GM18909 (cell line): ENCODE measurements at regions not wholly inside any gene's neighbourhood (a gene's known extent, or its start where the extent isn't known, plus 50 kb on each side); places are given as distances from the start of the nearest gene placed in this dataset.

ENCODE experiments used
- ATAC-seq: cut with Tn5 transposase; IDR thresholded peaks from one replicate; pipeline ENCODE4 v1.9.1; 2021; ENCODE audit warnings: mild to moderate bottlenecking; ENCODE audit not compliant: unreplicated experiment, poor library complexity

DNA sequence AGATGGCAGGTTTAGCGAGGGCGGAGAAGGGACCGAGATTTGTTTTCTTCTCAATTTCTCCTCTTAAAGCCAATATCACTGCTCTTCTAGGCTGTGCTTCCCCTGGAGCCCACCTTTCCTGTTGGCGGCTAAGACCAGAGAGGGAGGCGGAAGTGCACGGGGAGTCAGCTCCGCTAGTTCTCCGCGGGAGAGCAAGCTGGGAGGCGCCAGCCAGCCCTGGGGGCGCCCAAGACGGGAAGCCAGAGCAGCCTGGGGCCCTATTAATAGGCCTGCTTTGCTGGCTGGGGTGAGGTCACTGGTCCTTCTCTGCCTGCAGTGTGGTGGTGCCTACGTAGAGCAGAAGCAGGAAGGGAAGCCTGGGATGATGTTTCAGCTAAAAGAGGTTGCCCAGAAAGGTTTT is 61.6 kb downstream of the LSM5 start:
- no peak for ATAC-seq

DNA sequence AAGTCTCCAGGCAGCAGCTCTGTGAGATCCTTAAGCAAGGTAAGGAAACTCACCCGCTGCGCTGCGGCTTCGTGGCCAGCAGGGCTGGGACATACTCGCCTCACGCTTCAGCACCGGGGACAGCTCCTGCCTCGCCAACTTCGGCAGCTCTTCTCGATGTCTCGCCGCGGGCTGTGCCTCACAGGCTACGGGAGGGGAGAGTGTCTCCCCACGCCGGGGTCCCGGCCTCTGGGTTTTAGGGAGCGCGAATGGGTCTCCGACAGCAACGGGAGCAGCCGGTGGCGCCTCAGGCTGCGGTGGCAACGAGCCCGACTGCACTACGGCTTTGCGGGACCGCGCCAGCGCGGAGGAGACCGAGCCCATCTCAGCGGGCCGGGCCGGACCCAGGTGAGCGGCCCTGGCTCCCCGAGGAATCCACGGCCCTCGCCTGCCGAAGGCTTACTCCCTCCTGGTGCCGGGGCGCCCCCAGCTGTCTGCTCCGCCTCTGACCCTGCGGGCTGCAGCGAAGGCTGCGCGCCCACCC is 62.4 kb downstream of the LSM5 start:
- ATAC-seq: no peak

DNA sequence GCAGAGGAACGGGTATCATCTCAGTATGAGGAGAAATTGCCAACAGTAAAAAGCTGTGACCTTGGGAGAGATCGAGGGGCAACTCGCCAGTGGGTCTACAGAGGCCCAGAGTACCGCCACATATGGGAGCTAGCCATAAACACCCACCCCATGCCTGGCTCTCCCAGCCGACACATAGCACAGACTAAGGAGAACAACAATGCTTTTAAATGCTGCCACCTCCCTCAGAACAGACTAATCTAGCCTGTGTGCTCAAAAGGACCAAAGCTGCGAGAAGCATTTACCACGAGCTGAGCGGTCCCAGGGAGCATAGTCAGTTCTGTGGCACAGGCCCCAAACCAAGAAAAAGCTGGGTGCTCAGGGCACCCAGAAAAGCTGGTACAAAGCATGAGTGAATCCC is 73.3 kb downstream of the LSM5 start:
- no peak for ATAC-seq

DNA sequence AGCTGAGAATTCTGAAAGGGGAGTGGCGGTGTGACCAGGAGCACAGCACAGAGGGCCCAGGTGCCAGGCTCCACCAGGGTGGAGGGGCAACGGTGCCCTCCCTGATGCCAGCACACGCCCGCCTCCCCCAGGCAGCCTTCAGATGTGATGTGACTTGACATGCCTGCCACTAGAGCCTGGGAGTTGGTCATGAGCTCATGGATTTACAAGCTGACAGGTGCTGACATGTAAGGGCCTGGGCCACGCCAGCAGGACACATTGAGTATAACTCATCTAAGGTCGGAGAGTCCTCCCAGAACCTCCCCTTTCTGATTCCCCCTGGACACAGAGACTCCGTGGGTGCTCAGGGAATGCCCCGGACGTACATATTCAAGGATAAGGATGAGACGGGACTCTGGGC is 74.2 kb downstream of the LSM5 start:
- no peak for ATAC-seq

DNA sequence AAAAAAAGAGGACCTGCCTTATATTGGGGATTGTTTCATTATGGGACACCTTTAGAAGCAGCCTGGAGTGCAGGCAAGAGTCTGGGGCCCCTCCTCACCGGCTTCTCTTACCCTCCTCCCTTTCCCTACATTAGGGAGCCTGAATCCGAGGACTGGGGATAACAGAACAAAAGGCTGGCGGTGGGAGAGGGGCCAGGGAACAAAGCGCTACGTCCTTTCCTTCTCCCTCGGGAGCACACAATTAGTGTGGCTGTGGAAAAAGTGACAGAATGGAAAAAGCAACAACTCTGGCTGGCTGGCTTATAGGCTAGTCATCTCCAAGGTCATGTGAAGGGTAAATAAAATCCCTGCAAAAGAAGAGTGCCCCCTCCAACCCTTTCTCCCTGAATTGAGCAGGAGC is 74.7 kb downstream of the LSM5 start:
- ATAC-seq: no peak

DNA sequence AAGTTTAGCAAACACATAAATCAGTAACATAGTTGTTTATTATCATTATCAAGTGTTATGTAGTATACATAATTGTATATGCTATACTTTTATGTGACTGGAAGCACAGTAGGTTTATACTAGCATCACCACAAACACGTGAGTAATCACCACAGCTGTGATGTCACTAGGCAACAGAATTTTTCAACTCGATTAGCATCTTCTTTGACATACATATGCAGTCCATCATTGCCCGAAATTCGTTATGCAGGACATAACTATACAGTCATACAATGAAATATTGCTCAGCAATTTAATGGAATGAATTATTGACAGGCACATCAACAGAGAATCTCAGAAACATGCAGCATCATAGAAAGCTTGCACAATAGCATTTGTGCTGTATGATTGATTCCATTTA is 77.7 kb downstream of the LSM5 start:
- no peak for ATAC-seq

DNA sequence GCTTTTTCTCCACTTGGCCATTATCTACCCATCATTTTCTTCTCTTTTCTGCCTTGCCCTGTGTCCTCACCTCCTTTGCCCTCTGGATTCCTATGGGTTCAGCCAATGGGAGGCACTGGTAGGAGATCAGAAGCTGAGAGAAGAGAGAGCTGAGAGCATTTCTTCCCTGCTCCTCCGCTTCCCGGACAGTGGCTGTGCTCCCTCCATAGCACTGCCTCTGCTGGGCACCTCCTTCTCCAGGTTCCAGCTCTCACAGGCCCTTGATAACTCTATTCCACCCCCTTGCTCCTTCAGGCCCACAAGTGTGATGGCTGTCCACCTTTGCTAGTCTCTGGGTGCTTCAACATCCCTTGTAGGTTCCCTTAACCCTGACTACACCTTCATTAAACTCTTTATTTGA is 79.6 kb downstream of the LSM5 start:
- no peak for ATAC-seq

DNA sequence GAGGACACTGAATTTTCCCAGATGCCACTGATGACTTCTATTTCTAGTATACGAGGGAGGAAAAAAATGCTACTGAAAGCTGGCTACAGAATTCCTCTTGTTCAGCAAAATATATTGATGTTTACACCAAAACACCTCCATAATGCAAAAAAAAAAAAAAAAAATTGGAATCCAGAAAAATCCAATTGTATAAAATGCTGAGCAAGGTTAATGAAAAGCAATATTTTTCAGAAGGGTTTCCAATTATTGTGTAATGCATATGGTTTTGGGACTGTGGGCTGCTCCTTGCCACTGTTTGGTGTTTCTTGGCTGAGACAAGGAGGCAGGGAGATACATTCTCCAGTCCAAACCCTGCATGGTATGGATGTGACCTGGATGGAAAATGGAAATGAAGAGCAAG is 83.8 kb downstream of the LSM5 start:
- no peak for ATAC-seq

DNA sequence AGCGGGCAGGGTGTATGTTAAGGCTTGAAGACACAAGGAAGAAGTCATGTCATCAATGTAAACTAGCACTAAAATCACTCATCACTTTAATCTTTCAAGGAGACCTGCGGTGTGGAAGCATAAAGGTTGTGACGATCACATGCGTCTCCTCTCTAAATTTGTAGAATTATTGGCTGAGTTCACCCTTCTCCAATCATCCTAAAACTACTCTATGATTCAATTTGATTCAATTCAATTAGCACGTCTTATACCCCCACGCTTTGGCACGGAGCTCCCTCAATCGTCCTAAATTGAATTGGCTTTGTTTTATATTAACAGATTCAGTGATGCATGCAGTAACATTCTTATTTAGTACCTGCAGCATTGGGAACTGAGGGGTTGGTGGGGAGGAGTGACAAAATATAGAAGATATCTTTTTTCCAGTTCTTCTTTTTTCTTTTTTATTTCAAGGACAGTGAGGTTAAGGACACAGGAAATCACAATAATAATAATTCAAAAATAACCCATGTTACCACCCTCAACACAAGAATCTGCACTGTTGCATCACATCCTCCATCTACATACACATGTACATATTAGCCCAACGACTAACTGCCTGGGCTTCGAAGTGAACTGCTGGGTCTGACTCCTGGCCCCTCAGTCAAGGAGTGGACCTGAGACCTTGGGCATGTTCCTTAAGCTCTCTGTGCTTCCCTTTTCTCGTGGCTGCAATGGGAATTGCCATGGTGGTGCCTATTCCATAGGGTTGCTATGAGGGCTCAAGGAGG is 86.5 kb downstream of the LSM5 start:
- no peak for ATAC-seq

DNA sequence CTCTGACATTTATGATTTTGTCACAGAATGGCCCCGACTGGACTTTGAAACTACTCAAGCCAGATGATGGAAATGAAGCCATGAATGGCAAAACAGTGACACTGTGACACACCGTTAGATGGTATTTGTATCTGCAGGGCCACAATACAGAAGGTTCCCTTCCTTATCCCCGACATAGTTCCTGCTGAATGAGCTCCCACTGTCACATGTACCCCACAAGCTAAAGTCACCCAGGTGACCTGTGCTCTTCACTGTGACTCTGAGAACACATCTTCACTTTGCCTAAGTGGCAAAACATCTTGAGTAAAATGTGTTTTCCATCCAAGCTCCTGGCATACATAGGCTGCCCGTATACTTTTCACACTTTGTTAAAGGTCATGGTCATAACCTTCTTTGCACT is 89.5 kb downstream of the LSM5 start:
- ATAC-seq: no peak

DNA sequence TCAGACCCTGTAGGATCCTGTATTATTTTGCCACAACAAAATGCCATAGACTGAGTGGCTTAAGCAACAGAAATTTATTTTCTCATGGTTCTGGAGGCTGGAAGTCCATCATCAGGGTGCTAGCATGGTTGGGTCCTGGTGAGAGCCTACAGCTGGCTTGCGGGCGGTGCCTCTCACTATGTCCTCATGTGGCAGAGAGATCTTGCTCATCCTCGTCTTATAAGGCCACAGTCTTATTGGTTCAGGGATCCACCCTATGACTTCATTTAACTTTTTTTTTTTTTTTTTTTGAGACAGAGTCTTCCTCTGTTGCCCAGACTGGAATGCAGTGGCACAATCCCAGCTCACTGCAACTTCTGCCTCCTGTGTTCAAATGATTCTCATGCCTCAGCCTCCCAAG is 90.9 kb downstream of the LSM5 start:
- no peak for ATAC-seq

DNA sequence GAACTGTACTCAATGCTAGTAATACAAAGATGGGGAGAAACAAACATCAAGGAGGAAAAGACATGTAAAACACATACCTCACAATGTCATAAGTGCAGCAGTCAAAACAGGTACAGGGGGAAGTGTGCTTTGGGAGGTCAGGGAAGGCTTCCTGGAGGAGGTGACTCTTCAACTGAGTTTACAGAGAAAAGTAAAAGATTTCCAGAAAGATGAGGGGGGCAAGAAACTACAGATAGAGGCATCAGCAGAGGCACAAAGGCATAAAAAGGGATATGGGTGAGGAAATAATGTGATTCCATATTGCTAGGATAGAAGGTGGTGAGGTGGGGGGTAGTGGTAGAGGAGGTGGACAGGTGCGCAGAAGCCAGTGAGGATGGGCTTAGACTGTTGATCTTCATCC is 95.0 kb downstream of the LSM5 start:
- ATAC-seq: no peak

DNA sequence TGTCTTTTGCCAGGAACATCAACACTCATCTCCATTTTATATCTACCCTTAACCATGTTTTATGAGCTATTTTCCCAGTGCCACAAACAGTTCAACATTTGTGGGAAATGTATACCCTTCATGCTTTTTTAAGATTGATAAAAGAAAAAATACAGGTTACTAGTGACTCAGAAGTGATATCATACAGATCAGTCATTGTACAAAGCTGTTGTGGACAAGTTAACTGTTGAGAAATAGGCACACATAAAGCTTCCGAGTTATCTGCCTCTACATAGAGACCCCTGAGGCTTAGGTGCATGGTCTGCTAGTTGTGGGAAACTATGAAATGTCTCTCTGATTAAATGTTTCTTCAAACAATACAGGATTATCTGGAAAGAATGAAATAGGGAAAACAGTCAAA is 96.3 kb downstream of the LSM5 start:
- ATAC-seq: no peak

DNA sequence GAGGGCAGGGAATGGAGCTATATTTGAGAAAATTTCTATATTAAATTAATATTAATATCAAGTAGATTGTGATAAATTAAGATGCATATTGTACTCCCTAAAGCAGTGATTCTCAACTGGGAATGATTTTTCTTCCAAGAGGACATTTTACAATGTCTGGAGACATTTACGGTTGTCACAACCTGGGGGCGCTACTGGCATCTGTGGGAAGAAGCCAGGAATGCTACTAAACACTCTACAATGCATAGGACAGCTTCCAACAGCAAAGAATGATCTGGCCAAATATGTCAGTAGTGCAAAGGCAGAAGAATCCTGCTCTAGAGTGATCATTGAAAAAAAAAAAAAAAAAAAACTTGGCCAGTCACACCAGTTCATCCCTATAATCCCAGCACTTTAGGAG is 100.0 kb downstream of the LSM5 start:
- no peak for ATAC-seq

DNA sequence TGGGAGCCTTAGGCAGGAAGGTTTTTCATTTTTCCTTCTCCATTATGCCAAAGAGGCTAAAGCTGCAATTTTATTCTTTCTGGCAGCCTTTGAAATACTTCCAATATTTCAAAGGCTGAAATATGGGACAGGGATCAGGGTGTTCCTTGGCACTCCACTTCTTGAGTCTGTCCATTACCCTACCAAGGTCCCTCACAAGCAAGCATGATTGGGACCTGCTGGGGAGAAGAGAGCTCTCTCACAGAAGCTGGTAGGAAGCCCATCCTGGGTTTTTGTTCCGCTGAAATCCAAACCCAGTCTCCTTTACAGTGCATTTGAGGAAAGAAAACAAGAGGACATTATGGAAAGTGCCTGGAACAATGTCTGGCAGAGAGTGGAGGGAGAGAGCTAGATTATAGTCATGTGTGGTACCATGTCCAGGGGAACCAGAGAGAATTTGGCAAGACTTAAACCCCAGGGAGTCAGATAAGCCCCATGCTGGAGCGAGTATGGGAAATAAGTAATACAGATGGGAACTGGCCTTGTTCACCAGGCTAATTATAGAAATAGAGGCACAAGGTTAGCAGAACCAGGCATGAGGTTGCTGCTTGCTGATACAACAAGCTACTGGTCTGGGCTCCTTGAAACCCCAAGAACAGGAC is 104.7 kb downstream of the LSM5 start:
- ATAC-seq: no peak

DNA sequence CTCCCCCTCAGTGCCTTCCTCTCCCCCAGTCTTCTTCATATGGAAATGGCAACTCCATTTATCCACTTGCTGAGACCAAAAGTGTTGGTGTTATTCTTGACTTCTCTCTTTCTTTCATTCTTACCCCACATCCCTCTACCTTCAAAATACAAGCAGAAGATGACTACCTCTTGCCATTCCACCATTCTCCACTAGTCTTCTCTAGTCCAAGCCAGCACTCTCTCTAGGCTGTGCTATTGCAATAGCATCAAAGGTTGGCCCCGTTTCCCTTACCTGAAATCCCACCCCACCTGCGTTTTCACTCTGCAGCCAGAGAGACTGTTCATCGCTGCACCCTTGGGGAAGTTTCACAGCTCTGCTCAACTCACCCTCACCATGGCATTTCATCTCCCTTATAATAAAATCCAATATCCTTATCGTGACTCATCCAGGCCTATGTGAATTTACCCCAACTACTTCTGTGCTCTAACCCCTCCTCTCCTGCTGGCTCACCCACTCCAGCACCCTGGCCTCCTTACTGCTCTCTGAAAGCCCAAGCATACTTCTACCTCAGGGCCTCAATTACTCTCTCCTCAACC is 109.1 kb downstream of the LSM5 start:
- no peak for ATAC-seq

DNA sequence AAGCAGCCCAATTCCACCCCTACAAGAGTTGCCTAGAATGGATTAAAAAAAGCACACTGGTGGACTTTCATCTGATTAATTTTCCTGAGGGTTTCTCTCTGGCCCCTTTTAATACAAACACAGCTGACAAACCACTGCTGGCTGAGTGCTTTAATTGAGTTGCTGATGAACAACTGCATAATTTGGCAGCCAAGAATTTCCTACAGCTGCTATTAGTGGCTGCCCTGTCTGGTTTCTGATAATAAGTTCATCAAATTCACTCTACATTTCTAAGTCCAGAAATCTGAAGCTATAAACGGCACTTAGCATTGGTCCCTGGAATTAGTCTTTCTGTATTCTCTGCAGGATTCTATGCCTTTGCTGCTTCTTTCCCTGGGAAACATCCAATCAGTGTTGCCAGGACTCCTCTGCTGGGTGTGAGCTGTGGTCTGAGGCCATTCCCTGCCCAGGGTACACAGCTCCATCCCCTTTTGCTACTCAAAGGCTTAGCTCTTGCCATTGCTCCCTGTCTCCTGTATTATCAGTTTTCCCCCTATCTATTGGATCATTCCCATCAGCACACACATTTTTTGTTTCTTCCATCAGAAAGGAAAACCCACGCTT is 110.6 kb downstream of the LSM5 start:
- ATAC-seq: no peak

DNA sequence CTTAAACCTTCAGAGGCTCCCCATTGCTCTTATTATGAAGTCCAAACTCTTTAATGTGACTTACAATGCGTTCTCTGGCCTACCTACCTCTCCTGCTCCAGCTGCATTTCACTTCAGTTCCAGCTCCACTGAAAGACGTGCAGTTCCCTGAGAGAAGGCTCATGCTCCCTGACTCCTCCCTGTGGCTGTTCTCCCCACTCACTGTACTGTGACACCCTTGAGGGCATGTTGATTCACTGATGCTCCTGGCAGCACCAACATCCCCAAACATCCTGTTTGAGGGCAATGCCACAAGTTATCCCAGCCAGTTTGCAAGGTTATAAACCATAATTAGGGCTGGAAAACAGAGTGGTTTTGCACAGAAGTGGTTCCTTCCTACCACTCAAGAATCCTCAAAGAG is 111.2 kb downstream of the LSM5 start:
- no peak for ATAC-seq

DNA sequence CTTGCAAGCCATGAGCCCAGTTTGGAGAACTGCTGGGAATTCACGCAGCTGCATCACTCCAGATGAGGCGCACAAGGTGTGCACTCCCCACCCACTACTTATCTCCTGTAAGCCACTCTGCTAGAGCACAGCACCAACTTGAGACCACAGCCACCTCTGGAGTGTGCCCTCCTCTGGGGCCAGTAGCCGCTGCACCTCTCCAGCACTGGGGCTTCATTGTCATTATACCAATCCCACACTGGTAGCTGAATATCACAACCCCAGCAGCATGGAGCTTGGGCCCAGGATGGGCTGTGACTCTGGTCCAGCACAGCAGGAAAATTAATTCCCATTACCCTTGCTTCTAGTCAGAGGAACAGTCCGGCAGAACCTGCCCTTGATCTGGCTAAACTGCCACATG is 125.6 kb downstream of the LSM5 start:
- ATAC-seq: no peak

DNA sequence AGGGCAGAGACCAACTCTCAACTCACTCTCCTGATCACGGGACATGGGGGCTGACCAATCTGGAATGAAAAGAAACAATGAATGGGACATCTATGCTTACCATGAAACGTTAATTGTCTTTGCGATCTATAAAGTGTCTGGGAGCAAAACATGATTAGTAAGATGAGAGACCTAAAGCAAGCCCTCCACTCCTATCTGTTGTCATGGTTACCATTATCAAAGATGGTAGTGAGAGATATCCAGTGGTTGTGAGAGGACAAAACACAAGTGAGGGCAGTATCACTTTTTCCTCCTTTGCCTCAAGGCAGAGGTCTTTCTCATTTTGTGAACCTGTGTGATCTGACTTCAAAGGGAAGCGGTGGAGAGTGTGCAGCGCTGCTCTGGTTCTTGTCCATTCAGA is 130.1 kb downstream of the LSM5 start:
- ATAC-seq: no peak

DNA sequence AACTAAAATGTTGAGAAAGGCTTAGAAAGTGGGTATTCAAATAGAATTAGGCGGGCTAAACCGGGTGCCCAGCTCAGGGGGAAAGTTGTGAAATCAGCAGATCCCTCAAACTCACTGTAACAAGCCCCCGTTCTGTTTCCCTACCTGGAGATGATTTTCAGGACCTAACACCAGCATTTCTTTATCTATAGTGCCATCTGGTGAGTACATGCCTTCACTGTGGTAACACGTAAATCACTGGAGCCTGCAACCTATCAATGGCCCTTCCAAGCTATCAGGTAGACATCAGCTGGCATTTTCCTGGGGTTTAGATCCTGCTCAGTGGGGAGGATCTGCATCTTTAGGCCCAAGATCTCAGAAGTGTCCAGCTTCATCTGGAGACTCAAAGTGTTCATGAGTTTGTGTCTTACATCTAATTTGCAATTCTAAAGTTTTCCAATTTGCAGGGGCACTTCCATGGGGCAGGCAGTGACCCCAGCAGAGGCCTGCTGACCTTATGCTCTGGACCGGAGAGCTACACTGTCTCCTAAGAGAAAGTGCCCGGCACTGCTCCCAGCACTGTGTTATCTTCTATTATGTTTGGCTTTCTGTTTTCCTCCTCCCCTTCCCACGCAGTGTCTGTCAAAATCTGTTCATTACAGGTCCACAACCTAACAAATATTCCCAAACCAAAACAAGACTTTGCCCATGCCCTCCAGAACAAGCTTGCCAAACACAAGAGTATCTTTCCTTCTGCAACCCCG is 132.5 kb downstream of the LSM5 start:
- no peak for ATAC-seq
